Stimulated activated CD8-positive, alpha-beta memory T cell treated with anti-CD3 and anti-CD28 coated beads, Interleukin-7, amount 100 ng/mL, for 48 hours (primary cell): ENCODE measurements at regions not wholly inside any gene's neighbourhood (a gene's known extent, or its start where the extent isn't known, plus 50 kb on each side); places are given as distances from the start of the nearest gene placed in this dataset.

Source experiments
- DNase-seq, 2 donors: peaks; one replicate each; pipeline ENCODE4 v3.0.0-alpha.2; 2020; ENCODE audit warnings: low read depth in 1 of 2; ENCODE audit errors: extremely low read depth in 1 of 2

DNA sequence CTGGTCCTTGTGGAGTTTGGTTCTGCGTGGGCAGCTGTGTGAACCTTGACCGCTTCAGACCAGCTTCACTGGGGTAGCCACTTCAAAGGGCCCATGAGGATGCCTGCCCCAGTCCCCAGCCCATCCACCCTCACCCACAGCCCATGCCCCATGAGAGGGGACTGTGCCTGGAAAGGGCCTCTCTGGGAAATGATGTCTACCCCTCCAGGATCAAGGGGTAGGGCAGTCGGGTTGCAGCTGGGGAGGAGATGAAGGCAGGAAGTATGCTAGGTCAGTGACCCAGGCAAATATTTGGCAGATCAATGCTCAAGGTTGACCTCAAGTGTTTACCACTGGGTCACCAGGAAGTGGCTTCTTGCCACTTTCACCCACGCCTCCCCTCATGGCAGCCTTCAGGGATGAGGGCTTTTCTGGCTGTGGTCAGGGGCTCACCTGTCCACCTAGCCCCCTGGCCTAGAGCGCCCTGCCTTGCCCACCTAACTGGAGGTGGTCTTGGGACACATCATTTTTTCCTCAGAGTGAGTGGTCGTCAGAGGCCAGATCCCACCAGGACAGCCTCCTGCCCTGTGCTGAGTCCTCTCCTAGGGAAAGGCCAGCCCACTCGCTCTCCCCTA lies 109.5 kb downstream of the SNX5 start:
- DNase-seq, result no peak

DNA sequence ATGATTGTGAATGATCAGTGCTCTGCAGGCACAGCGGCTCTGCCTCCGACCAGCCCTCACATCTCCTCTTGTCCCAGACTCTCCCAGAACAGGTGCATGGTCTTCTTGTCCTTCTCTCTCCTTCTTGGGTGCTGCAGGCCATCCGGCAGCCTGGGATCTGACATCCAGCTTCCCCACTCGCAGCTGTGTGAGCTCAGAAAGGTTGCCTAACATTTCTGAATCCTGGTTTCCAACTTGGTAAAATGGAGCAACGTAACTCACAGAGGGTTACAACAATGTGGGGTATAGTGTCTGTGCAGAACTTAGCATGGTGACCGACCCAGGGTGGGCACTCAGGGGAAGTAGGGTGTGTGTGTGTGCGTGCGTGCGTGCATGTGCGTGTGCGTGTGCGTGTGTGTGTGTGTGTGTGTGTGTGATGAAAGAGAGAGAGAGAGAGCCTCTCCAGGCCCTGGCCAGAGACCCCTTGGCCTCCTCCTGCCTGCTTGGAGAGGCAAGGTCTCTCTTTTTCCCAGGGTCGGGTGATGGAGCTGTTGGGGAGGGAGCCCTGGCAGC lies 110.1 kb downstream of the SNX5 start:
- DNase-seq, result no peak

GRCh38 chr20:17857639-17858449 lies 110.8 kb downstream of the SNX5 start:
- no peak for DNase-seq

- DNase-seq, result no peak
Observed at GRCh38 chr20:17856837-17857605, 111.6 kb downstream of the SNX5 start.

DNA sequence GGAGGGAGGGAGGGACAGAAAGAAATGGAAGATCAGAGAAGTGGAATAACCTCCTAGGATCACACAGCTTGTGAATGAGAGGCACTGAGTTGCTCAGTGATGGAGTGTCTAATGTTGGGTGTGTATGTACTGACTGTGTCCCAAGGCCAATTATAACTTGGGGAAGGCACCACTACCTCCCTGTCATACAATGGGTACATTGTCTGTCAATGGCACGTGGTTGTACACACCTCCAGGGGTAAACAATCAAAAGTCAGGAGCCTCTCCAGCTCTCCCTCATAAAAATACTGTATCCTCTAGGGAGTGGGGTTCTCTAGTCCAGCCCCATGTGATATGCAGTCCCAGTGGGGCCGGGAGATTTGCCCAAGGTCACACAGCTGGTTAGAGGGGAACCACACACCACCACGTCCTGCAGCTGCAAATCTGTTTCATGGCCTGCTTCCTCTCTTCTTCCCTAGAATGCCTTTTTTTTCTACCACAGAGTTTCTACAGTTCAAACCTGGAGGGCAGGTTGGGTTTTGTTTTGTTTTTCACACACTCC lies 112.5 kb downstream of the SNX5 start:
- no peak for DNase-seq

- DNase-seq, result no peak
Observed at GRCh38 chr20:17854307-17854903, 114.2 kb downstream of the SNX5 start.

DNA sequence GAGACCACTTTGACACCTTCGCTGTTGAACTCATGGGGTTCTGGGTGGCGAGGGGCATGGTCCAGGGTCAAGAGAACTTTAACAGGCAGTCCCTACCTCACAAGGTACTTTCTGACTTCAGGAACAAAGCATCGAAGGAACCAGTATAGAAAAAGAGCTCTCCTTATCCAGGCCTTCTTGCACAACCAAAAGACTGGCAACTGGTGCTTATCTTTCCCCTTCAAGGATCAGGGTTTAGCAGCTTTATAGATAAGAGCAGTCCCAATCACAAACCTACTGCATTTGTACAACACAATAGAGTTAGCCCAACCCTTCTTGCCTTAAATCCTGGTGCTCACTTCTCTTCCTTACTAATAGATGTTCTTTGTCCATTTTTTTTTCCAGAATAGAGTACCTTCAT lies 116.3 kb downstream of the SNX5 start:
- no peak for DNase-seq

- no peak for DNase-seq
Observed at GRCh38 chr20:17850684-17851026, 117.9 kb downstream of the SNX5 start.

DNA sequence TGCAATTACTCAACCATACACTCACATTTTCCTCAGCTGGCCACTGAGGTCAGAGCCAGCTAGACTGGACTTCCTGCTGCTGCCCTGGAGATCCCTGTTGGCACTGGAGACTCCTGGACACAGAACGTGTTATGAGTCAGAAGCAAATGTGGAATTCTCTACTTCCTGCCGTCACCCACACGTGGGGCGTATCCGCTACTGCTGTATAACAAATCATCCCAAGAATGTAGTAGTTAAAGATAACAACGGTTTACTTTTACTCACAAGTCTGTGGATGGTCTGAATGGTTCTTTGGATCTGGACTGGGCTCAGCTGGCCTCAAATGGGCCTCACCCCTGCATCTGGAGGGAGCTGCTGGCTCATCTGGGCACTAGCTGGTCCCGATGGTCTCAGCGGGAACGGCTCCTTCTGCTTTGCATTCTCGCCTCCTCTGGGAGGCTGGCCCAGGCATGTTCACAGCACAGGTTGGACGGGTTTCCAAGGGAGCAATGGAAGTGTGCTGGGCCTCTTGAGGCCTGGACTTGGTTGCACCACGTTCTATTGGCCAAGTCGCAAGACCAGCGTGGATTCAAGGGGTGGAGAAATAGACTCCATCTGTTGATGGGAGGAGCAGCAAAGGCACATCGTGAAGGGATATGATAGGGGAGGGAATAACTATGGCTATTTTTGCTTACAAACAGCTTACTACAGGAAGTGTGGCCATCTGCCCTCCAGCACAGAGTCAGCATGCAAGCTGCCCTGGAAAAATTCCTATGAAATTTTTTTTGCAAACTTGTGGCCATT lies 118.5 kb downstream of the SNX5 start:
- no peak for DNase-seq

DNA sequence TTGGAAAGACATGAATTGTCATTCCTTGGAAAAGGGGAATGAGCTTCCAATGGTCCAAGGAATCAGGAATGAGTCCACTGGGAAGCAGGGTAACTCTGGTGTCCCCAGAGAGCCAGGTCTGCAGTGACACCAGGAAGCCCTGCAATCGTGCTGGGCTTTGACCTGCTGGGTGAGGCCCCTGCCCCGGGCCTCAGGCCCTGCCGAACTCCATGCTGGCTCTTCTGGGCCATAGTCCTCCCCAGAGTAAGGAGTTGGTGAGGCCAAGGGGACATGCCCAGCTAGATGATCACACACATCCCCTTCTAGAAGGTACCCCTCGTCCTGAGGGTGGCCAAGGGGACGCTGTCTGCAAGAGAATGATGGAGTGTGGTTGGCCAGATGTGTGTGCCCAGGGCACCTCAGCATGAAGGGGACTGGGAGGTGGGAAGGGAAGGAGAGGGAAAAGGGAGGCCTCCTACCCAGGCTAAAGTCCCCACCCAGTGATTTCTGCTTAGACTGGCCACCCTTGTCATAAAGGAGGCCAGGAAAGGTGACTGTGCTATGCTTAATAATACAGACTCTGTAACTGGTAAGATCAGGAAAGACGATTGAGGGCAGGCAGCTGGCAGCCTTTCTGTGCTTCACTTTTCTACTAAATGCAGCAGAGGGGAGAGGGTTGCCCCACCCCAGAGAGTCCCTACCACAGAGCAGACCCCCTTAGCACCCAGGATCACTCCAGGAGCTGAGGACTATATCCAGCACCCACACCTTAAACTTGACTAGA lies 119.3 kb downstream of the SNX5 start:
- no peak for DNase-seq

DNA sequence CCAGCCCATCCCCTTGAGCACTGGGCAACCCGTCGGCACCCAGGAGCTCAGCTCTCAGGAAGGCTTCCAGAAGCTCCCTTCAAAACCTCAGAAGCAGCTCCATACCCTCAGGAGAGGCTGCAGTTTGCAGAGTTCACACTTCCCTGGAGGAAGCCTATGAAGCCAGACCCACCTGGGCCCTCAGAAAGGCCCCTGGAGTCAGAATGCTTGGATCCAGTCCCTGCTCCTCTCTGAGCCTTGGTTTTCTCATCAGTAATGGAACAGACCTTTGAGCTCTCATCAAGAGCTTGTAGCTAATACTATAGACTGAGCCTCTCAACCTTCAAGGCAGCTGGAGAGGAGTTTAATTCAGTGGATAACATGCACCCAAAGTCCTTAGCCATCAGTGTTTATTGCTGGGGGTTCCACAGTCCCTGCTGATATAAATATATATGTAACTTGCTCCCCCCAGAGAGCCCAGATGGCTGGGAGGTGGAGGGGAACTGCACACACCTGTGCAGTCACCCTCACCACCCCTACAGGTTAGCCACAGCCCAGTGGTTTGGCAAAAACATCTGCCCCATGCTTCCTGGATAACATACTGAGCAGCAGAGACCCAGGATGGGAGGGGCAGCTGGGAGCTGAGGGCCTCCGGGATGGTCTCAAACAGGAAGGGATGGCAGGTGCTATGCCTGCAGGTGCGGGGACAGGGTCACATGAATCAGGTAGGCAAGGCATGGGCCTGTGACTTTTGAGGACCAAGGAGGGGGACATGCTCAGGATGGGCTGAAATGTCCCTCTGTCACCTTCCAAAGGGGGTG lies 120.1 kb downstream of the SNX5 start:
- DNase-seq, result no peak

GRCh38 chr20:17845701-17846475 lies 122.7 kb downstream of the SNX5 start:
- DNase-seq, result no peak

GRCh38 chr20:17844549-17845298 lies 123.9 kb downstream of the SNX5 start:
- no peak for DNase-seq

- no peak for DNase-seq
Observed at GRCh38 chr20:17844133-17844429, 124.5 kb downstream of the SNX5 start.

- DNase-seq, result no peak
Observed at GRCh38 chr20:17843246-17844132, 125.1 kb downstream of the SNX5 start.

DNA sequence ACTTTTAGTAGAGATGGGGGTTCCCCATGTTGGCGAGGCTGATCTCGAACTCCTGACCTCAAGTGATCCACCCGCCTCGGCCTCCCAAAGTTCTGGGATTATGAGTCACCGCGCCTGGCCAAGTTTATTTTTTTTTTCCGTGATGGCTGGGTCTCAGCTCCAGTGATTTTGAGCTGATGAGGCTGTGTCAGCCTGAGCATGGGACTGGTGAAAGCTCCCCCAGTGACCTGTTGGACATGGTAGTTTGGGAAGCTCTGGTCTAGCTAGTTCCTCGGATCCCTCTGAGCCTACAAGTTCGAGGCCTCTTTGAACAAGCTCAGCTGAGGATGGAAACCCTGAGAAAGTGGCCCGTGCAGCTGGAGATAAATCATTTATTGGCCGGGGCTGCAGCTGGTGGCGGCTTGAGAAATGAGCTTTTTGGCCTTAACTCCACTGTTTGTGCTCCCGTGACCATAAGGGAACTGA lies 126.8 kb downstream of the SNX5 start:
- no peak for DNase-seq
